ENCODE measurements at regions not wholly inside any gene's neighbourhood (a gene's known extent, or its start where the extent isn't known, plus 50 kb on each side); places are given as distances from the start of the nearest gene placed in this dataset.

DNA sequence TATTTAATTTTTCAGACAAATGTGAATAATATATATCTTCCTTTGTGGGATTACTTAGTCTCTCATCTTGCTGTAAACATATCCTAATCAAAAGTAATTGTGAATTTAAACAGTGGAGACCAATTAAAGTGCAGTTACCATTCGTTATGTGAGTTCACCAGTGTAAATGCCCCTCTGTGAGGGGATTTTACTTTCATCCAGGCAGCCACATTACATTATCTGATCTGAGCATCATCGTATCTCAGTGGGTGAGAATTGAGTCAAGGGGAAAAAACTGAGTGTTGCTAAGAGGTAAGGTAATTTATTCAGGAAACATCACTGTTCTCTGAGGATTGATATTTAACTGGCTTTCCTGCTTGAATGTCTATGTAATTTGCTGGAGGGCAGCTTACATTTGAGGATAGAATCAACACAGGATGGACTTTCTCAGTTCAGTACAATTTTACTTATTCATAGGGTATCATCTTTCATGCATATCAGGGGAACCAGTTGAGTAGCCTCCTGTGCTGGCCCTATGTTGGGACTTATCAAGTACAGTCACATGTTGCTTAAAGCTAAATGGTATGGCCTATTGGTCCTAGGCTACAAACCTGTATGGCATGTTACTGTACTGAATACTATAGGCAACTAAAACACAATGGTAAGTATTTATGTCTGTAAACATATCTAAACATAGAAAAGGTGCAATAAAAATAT is 219.7 kb downstream of the CD47 start:
- Histone ChIP-seq H3K27ac (ENCODE audit: low read length) (no peak overlapping the region), H3K27me3 (ENCODE audit: control insufficient read depth, insufficient read depth, low read length) (no peaks in the 10 kb centered on the region), H3K4me1 (ENCODE audit: control insufficient read depth, insufficient read depth, low read length) (no peaks in the 10 kb centered on the region), H3K4me3 (ENCODE audit: low read length) (no peak overlapping the region), H3K36me3 (ENCODE audit: control insufficient read depth, insufficient read depth, low read length) (no peaks in the 10 kb centered on the region), H3K9me3 (ENCODE audit: control insufficient read depth, insufficient read depth, low read length) (no peaks in the 10 kb centered on the region)
- no CpG with 5 or more reads among the region's 2 CpGs for WGBS (ENCODE audit: insufficient coverage, insufficient read length)
- DNase-seq (ENCODE audit: low read depth, low spot score): no peak

DNA sequence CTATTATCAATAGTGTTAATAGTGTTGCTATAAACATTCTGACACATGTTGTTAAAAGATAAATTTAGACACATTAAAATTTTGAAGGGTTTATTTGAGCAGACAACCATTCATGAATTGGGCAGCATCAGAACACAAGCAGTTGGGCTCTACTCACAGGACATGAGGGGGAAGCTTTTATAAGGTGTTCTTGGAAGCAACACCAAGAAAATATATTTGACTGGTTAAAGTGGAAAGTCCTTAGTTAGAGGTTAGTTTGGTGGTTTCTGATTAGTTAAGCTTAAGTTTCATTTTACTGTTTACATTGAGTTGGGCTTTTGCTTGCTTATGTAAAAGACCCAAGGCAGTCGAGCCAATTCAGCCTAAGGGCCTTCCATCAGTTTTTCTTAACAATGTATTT is 220.7 kb downstream of the CD47 start:
- Histone ChIP-seq H3K4me1 (ENCODE audit: control insufficient read depth, insufficient read depth, low read length) (no peaks in the 10 kb centered on the region), H3K36me3 (ENCODE audit: control insufficient read depth, insufficient read depth, low read length) (no peaks in the 10 kb centered on the region), H3K9me3 (ENCODE audit: control insufficient read depth, insufficient read depth, low read length) (no peaks in the 10 kb centered on the region), H3K4me3 (ENCODE audit: low read length) (no peak overlapping the region), H3K27ac (ENCODE audit: low read length) (no peak overlapping the region), H3K27me3 (ENCODE audit: control insufficient read depth, insufficient read depth, low read length) (no peaks in the 10 kb centered on the region)
- DNase-seq (ENCODE audit: low read depth, low spot score): no peak
- no CpG with 5 or more reads among the region's 1 CpG for WGBS (ENCODE audit: insufficient coverage, insufficient read length)

DNA sequence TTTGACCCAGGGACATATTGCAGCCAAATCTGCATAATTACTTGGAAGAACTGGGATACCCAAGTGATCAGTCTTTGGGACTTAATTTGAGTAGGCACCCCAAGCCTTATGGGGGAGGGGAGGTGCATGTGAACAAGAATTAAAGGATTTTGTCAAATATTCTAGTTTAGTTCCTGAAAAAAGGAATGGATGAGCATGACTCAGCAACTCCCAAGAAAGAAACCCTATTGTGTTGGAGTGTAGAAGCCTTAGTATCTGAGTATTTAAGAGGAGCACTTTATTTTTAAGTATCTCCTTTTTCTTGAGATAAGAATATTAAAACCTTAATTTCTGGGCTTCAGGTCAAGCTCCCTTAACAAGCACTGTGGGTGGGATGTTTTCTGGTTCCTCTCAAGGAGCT is 222.4 kb downstream of the CD47 start:
- Histone ChIP-seq H3K27ac (ENCODE audit: low read length) (no peak overlapping the region), H3K9me3 (ENCODE audit: control insufficient read depth, insufficient read depth, low read length) (no peaks in the 10 kb centered on the region), H3K36me3 (ENCODE audit: control insufficient read depth, insufficient read depth, low read length) (no peaks in the 10 kb centered on the region), H3K4me3 (ENCODE audit: low read length) (no peak overlapping the region), H3K4me1 (ENCODE audit: control insufficient read depth, insufficient read depth, low read length) (no peaks in the 10 kb centered on the region), H3K27me3 (ENCODE audit: control insufficient read depth, insufficient read depth, low read length) (no peaks in the 10 kb centered on the region)
- DNase-seq (ENCODE audit: low read depth, low spot score): no peak

DNA sequence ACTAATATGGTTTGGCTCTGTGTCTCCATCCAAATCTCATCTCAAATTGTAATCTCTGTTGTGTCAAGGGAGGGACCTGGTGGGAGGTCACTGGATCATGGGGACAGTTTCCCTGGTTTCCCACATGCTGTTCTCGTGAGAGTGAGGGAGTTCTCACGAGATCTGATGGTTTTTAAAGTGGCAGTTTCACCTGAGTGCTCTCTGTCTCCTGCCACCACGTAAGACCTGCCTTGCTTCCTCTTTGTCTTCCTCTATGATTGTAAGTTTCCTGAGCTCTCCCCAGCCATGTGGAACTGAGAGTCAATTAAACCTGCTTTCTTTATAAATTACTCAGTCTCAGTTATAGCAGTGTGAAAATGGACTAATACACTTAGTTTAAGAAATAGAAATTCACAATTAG is 228.9 kb downstream of the CD47 start:
- Histone ChIP-seq H3K4me3 (ENCODE audit: low read length) (no peak overlapping the region), H3K27ac (ENCODE audit: low read length) (no peak overlapping the region), H3K4me1 (ENCODE audit: control insufficient read depth, insufficient read depth, low read length) (no peaks in the 10 kb centered on the region), H3K9me3 (ENCODE audit: control insufficient read depth, insufficient read depth, low read length) (no peaks in the 10 kb centered on the region), H3K36me3 (ENCODE audit: control insufficient read depth, insufficient read depth, low read length) (no peaks in the 10 kb centered on the region), H3K27me3 (ENCODE audit: control insufficient read depth, insufficient read depth, low read length) (no peaks in the 10 kb centered on the region)
- DNase-seq (ENCODE audit: low read depth, low spot score): no peak
- WGBS (ENCODE audit: insufficient coverage, insufficient read length): no CpG with 5 or more reads among the region's 3 CpGs

DNA sequence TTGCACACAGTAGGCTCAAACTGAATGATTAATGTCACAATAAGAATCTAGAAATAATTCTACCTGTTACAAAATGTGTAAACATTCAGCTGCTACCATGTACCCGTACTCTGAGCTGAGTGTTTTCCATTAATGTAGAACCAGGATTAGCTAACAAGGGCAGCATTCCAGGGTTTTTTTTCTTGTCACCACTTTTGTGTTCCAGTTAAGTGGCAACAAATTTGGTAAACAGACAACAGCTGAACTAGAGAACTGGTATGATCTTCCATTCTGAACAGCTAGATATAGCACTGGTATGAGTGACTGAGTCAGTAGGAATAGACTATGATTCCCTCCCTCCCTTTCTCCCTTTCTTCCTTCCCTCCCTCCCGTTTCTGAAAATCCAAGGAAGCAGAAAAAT is 229.4 kb downstream of the CD47 start:
- Histone ChIP-seq H3K27me3 (ENCODE audit: control insufficient read depth, insufficient read depth, low read length) (no peaks in the 10 kb centered on the region), H3K4me3 (ENCODE audit: low read length) (no peak overlapping the region), H3K36me3 (ENCODE audit: control insufficient read depth, insufficient read depth, low read length) (no peaks in the 10 kb centered on the region), H3K9me3 (ENCODE audit: control insufficient read depth, insufficient read depth, low read length) (no peaks in the 10 kb centered on the region), H3K4me1 (ENCODE audit: control insufficient read depth, insufficient read depth, low read length) (no peaks in the 10 kb centered on the region), H3K27ac (ENCODE audit: low read length) (no peak overlapping the region)
- no CpG with 5 or more reads among the region's 2 CpGs for WGBS (ENCODE audit: insufficient coverage, insufficient read length)
- DNase-seq (ENCODE audit: low read depth, low spot score): no peak
